Panc1 (cell line): ENCODE measurements at regions not wholly inside any gene's neighbourhood (a gene's known extent, or its start where the extent isn't known, plus 50 kb on each side); places are given as distances from the start of the nearest gene placed in this dataset.

Source experiments
- CTCF ChIP-seq: fragments of 450-650 bp; IDR thresholded peaks from 2 replicates; pipeline ENCODE4 v1.5.1; 2017; ENCODE audit warnings: mild to moderate bottlenecking
- POLR2AphosphoS5 ChIP-seq: IDR thresholded peaks from 2 replicates; pipeline ENCODE4 v1.6.1; 2012; ENCODE audit warnings: mild to moderate bottlenecking, low read depth, low read length, moderate library complexity
- REST ChIP-seq, 2 experiments: IDR thresholded peaks; 2 replicates each; pipeline ENCODE4 v1.6.1; 2011 to 2012; ENCODE audit warnings: low read depth in 2 of 2, control low read depth in 1 of 2, low read length in 1 of 2, mild to moderate bottlenecking in 1 of 2, moderate library complexity in 1 of 2; ENCODE audit not compliant: insufficient read depth in 1 of 2
- SIN3A ChIP-seq: IDR thresholded peaks from 2 replicates; pipeline ENCODE4 v1.6.1; 2012; ENCODE audit warnings: low read depth, mild to moderate bottlenecking, low read length, moderate library complexity, borderline replicate concordance; ENCODE audit not compliant: insufficient read depth
- TCF7L2 ChIP-seq: IDR thresholded peaks from 2 replicates; pipeline ENCODE4 v1.6.1; 2011; ENCODE audit warnings: mild to moderate bottlenecking, low read depth, low read length, inconsistent platforms

GRCh38 chr5:116686438-116686837, 111.8 kb upstream of the SEMA6A start:
- TF ChIP-seq CTCF, result no peak
- TF ChIP-seq POLR2AphosphoS5, result no peak
- TF ChIP-seq SIN3A, result no peak
- TF ChIP-seq REST (IDR thresholded peaks at IDR 0.05; ENCODE audit: insufficient read depth in 1 of 2, low read depth in 2 of 2, low read length in 1 of 2), result no peak
- TF ChIP-seq TCF7L2, result no peak
